MM.1S (cell line): ENCODE measurements at regions not wholly inside any gene's neighbourhood (a gene's known extent, or its start where the extent isn't known, plus 50 kb on each side); places are given as distances from the start of the nearest gene placed in this dataset.

Experiments
- DNase-seq: peaks from one replicate; pipeline ENCODE4 v3.0.0-alpha.2; 2015
- H2AFZ ChIP-seq: fragments of 300-600 bp; sonication (generic); 2 replicates; pipeline ENCODE4 v1.6.0; 2016; ENCODE audit warnings: antibody characterized with exemption, low read length
- H3F3A ChIP-seq: fragments of 300-600 bp; sonication (generic); 2 replicates; pipeline ENCODE4 v1.6.1; 2016; ENCODE audit warnings: mild to moderate bottlenecking, antibody characterized with exemption, low read length, moderate library complexity, mixed read lengths; ENCODE audit not compliant: insufficient read depth
- H3K27ac ChIP-seq: fragments of 300-600 bp; sonication (generic); 2 replicates; pipeline ENCODE4 v1.5.1; 2016; ENCODE audit warnings: mild to moderate bottlenecking, low read length
- H3K27me3 ChIP-seq: fragments of 300-600 bp; sonication (generic); replicated peaks from 2 replicates; pipeline ENCODE4 v1.6.0; 2016; ENCODE audit warnings: low read length; ENCODE audit not compliant: insufficient read depth
- H3K36me3 ChIP-seq: fragments of 300-600 bp; sonication (generic); replicated peaks from 2 replicates; pipeline ENCODE4 v1.6.1; 2016; ENCODE audit warnings: mild to moderate bottlenecking, low read length, mixed read lengths; ENCODE audit not compliant: insufficient read depth
- H3K4me1 ChIP-seq: fragments of 300-600 bp; sonication (generic); 2 replicates; pipeline ENCODE4 v1.6.1; 2016; ENCODE audit warnings: low read length, mixed read lengths
- H3K4me2 ChIP-seq: fragments of 300-600 bp; sonication (generic); 2 replicates; pipeline ENCODE4 v1.6.0; 2016; ENCODE audit warnings: low read depth, low read length
- H3K4me3 ChIP-seq: fragments of 300-600 bp; sonication (generic); 2 replicates; pipeline ENCODE4 v1.5.1; 2016; ENCODE audit warnings: low read length, mixed read lengths
- H3K79me2 ChIP-seq: fragments of 300-600 bp; sonication (generic); 2 replicates; pipeline ENCODE4 v1.6.1; 2016; ENCODE audit warnings: mixed run types, low read length, mixed read lengths
- H3K9ac ChIP-seq: fragments of 300-600 bp; sonication (generic); 2 replicates; pipeline ENCODE4 v1.6.1; 2016; ENCODE audit warnings: low read length, mixed read lengths
- H3K9me2 ChIP-seq: fragments of 300-600 bp; sonication (generic); replicated peaks from 2 replicates; pipeline ENCODE4 v1.6.1; 2016; ENCODE audit warnings: mild to moderate bottlenecking, low read length, mixed read lengths; ENCODE audit not compliant: insufficient read depth
- H3K9me3 ChIP-seq: fragments of 300-600 bp; sonication (generic); replicated peaks from 2 replicates; pipeline ENCODE4 v1.6.1; 2016; ENCODE audit warnings: mild to moderate bottlenecking, low read length, mixed read lengths; ENCODE audit not compliant: insufficient read depth
- H4K20me1 ChIP-seq: fragments of 300-600 bp; sonication (generic); 2 replicates; pipeline ENCODE4 v1.6.1; 2016; ENCODE audit warnings: mild to moderate bottlenecking, low read length, moderate library complexity, mixed read lengths; ENCODE audit not compliant: insufficient read depth
- EZH2 ChIP-seq: fragments of 300-600 bp; sonication (generic); optimal IDR thresholded peaks from 2 replicates; pipeline ENCODE3; 2017; ENCODE audit warnings: low read depth, mild to moderate bottlenecking, antibody characterized with exemption, low read length, mixed read lengths
- EZH2phosphoT487 ChIP-seq: fragments of 300-600 bp; sonication (generic); IDR thresholded peaks from 2 replicates; pipeline ENCODE4 v1.6.1; 2018; ENCODE audit warnings: antibody characterized with exemption, low read length
- TF ChIP-seq, protein P1 (sequence below): fragments of 300-600 bp; sonication (generic); IDR thresholded peaks from 2 replicates; pipeline ENCODE4 v1.5.1; 2016; ENCODE audit warnings: antibody characterized with exemption, low read length, mixed read lengths

DNA sequence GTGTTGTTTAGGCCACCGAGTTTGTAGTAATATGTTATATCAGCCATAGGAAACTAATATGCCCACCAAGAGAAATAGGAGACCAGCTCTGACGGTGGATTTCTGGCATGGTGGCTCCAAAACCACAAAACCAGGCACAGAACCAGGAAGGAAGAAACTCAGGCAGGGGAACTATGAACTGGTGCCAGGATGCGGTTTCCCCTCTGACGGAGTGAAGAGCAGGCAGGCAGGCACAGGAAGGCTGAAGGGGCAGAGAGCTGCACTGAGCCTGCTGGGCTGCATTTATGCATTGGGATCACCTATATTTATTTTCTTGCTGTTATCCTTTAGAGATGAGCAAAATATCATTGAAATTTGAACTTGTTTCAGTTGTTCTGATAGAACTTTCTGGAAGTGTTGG lies 479.4 kb downstream of the VRK1 start:
- H3K9me3 ChIP-seq: no peaks in the 10 kb centered on the region
- H3K4me3 ChIP-seq: no peak overlapping the region
- no peaks in the 10 kb centered on the region for H3K9me2 ChIP-seq
- no peak for TF ChIP-seq EZH2
- TF ChIP-seq, protein P1, sequence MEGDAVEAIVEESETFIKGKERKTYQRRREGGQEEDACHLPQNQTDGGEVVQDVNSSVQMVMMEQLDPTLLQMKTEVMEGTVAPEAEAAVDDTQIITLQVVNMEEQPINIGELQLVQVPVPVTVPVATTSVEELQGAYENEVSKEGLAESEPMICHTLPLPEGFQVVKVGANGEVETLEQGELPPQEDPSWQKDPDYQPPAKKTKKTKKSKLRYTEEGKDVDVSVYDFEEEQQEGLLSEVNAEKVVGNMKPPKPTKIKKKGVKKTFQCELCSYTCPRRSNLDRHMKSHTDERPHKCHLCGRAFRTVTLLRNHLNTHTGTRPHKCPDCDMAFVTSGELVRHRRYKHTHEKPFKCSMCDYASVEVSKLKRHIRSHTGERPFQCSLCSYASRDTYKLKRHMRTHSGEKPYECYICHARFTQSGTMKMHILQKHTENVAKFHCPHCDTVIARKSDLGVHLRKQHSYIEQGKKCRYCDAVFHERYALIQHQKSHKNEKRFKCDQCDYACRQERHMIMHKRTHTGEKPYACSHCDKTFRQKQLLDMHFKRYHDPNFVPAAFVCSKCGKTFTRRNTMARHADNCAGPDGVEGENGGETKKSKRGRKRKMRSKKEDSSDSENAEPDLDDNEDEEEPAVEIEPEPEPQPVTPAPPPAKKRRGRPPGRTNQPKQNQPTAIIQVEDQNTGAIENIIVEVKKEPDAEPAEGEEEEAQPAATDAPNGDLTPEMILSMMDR: no peak
- no peak for TF ChIP-seq EZH2phosphoT487
- H2AFZ ChIP-seq: no peak overlapping the region
- no peaks in the 10 kb centered on the region for H3K4me1 ChIP-seq
- no peak overlapping the region for H3K9ac ChIP-seq
- no peak for DNase-seq
- no peaks in the 10 kb centered on the region for H3F3A ChIP-seq
- no peaks in the 10 kb centered on the region for H4K20me1 ChIP-seq
- no peaks in the 10 kb centered on the region for H3K79me2 ChIP-seq
- H3K27me3 ChIP-seq: no peaks in the 10 kb centered on the region
- H3K4me2 ChIP-seq: no peak overlapping the region
- no peaks in the 10 kb centered on the region for H3K36me3 ChIP-seq
- H3K27ac ChIP-seq: no peak overlapping the region

DNA sequence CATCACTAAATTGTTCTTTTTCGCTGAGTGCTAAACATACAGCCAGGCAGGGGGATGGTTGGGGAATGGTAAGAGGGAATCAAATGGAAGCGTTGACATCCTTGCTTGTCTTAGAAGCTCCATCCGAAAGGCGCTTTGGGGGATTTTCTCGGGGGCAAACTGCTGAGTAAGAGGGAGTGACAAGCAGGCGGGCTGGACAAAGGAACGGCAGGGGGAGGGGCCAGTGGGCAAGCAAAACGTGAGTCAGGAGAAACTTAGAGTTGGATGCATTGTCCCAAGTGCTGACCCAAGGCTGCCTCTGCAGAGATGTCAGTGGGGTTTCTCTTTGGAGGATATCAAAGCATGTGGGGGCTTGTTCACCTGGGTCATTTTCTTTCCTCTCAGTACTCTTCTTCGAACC lies 480.5 kb downstream of the VRK1 start:
- H3K27me3 ChIP-seq: no peaks in the 10 kb centered on the region
- H3K27ac ChIP-seq: no peak overlapping the region
- no peak overlapping the region for H3K4me3 ChIP-seq
- H3K9me3 ChIP-seq: no peaks in the 10 kb centered on the region
- no peak overlapping the region for H2AFZ ChIP-seq
- H3K4me2 ChIP-seq: no peak overlapping the region
- no peaks in the 10 kb centered on the region for H4K20me1 ChIP-seq
- no peaks in the 10 kb centered on the region for H3K79me2 ChIP-seq
- no peaks in the 10 kb centered on the region for H3K9me2 ChIP-seq
- no peaks in the 10 kb centered on the region for H3F3A ChIP-seq
- TF ChIP-seq, protein P1: no peak
- DNase-seq: no peak
- no peak overlapping the region for H3K9ac ChIP-seq
- no peaks in the 10 kb centered on the region for H3K4me1 ChIP-seq
- no peaks in the 10 kb centered on the region for H3K36me3 ChIP-seq

DNA sequence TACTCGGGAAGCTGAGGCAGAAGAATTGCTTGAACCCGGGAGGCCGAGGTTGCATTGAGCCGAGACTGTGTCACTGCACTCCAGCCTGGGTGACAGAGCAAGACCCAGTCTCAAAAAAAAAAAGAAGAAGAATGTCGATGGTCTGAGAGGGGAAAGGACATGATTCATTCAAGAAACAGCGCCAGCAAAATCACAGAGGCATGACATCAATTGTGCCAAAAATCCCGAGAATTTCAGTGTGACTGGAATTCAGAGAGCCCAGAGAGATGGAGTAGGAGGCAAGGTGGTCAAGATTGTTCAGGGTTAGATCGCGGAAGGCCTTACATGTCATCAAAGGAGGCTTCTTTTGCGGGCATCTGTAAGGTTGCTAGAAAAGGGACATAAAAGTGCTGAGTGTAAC lies 483.3 kb downstream of the VRK1 start:
- Histone ChIP-seq H3K9me3 (no peaks in the 10 kb centered on the region), H3K4me1 (no peaks in the 10 kb centered on the region), H3K79me2 (no peaks in the 10 kb centered on the region), H2AFZ (no peak overlapping the region), H3F3A (no peaks in the 10 kb centered on the region), H3K36me3 (no peaks in the 10 kb centered on the region), H3K9ac (no peak overlapping the region), H4K20me1 (no peaks in the 10 kb centered on the region), H3K27me3 (no peaks in the 10 kb centered on the region), H3K9me2 (no peaks in the 10 kb centered on the region), H3K27ac (no peak overlapping the region), H3K4me2 (no peak overlapping the region), H3K4me3 (no peak overlapping the region)
- DNase-seq: no peak
- no peak for TF ChIP-seq EZH2phosphoT487
- TF ChIP-seq, protein P1: no peak
- TF ChIP-seq EZH2: no peak

DNA sequence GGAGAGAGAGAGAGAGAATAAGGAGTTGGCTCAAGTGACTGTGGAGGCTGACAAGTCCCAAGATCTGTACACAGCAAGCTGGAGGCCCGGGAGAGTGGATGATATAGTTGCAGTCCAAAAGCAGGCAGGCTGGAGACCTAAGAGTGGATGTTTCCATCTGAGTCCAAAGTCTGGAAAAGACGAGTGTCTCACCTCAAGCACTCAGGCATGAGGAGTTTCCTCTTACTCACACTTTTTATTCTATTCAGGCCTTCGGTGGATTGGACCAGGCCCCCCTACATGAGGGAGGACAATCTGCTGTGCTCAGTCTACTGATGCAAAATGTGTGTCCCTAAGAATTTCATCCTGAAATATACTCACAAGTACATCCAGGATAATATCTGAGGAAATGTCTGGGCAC lies 484.6 kb downstream of the VRK1 start:
- Histone ChIP-seq H3K4me1 (no peaks in the 10 kb centered on the region), H3K9me2 (no peaks in the 10 kb centered on the region), H3K4me2 (no peak overlapping the region), H3K27me3 (no peaks in the 10 kb centered on the region), H3K79me2 (no peaks in the 10 kb centered on the region), H3K9ac (no peak overlapping the region), H3F3A (no peaks in the 10 kb centered on the region), H3K4me3 (no peak overlapping the region), H4K20me1 (no peaks in the 10 kb centered on the region), H2AFZ (no peak overlapping the region), H3K27ac (no peak overlapping the region), H3K36me3 (no peaks in the 10 kb centered on the region), H3K9me3 (no peaks in the 10 kb centered on the region)
- no peak for TF ChIP-seq EZH2phosphoT487
- TF ChIP-seq, protein P1: no peak
- no peak for TF ChIP-seq EZH2
- DNase-seq: no peak
